ENCODE measurements at regions not wholly inside any gene's neighbourhood (a gene's known extent, or its start where the extent isn't known, plus 50 kb on each side); places are given as distances from the start of the nearest gene placed in this dataset.
"Not testable (repeated sequence)": the region's sequence is repeated elsewhere in the genome, so short reads cannot be mapped to it uniquely, and the experiment has no call there.

GRCh38 chrX:1700757-1701156 lies 85.9 kb downstream of the ASMT start:
- DNase-seq (no peak), ATAC-seq (no peak)
- intact Hi-C loops (cut with micrococcal nuclease), result no loop called here
- Mint-ChIP-seq H3K36me3 (peaks cover 7% of the 10 kb centered on the region), H3K4me1 (no peaks in the 10 kb centered on the region), H3K9me3 (peaks cover 6 to 7% of the 10 kb centered on the region in 2 donors), H3K27ac (no peak overlapping the region), H3K27me3 (ENCODE audit: low read depth in 2 of 2) (no peaks in the 10 kb centered on the region), H3K4me3 (no peak overlapping the region)
- H3K27me3 ChIP-seq (ENCODE audit: control insufficient read depth, insufficient read depth, low read length), result no peaks in the 10 kb centered on the region
- no peaks in the 10 kb centered on the region for H3K4me1 ChIP-seq (ENCODE audit: control insufficient read depth, insufficient read depth, low read length)
- 85% methylated on average over 11 of the region's 11 CpGs for WGBS (ENCODE audit: insufficient coverage)
- no peaks in the 10 kb centered on the region for H3K9me3 ChIP-seq (ENCODE audit: control insufficient read depth, insufficient read depth, low read length)
- H3K36me3 ChIP-seq (ENCODE audit: control insufficient read depth, insufficient read depth, low read length), result peaks cover 4% of the 10 kb centered on the region
- no peak overlapping the region for H3K4me3 ChIP-seq (ENCODE audit: low read length)
- TF ChIP-seq CTCF (IDR thresholded peaks at IDR 0.05), result no peak
- no peak overlapping the region for H3K27ac ChIP-seq (ENCODE audit: low read length)

DNA sequence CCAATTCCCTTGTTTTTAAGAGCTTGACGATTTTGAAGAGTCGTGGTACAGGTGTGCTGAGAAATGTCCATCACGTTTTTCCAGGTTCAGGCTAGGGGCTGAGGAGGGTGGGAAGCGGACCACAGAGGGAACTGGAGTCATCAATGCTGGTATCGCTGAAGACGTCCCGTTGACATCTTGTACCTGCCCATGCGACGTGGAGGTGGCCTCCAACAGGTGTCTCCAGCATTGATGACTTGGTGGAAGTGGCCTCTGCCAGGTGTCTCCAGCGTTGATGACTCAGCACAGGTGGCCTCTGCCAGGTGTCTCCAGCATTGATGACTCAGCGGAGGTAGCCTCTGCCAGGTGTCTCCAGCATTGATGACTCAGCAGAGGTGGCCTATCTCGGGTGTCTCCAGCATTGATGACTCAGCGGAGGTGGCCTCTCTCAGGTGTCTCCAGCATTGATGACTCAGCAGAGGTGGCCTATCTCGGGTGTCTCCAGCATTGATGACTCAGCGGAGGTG lies 86.6 kb downstream of the ASMT start:
- H3K36me3 Mint-ChIP-seq; ATAC-seq; H3K4me3 Mint-ChIP-seq; H3K9me3 ChIP-seq (ENCODE audit: control insufficient read depth, insufficient read depth, low read length); H3K4me3 ChIP-seq (ENCODE audit: low read length); H3K27me3 Mint-ChIP-seq (ENCODE audit: low read depth in 2 of 2); H3K9me3 Mint-ChIP-seq; intact Hi-C loops (cut with micrococcal nuclease); H3K27me3 ChIP-seq (ENCODE audit: control insufficient read depth, insufficient read depth, low read length); H3K4me1 Mint-ChIP-seq; H3K27ac Mint-ChIP-seq; H3K27ac ChIP-seq (ENCODE audit: low read length); H3K4me1 ChIP-seq (ENCODE audit: control insufficient read depth, insufficient read depth, low read length); H3K36me3 ChIP-seq (ENCODE audit: control insufficient read depth, insufficient read depth, low read length); DNase-seq: not testable (repeated sequence)
- WGBS (ENCODE audit: insufficient coverage), result 85% methylated on average over 10 of the region's 15 CpGs

- H3K27ac Mint-ChIP-seq; H3K9me3 ChIP-seq (ENCODE audit: control insufficient read depth, insufficient read depth, low read length); H3K36me3 ChIP-seq (ENCODE audit: control insufficient read depth, insufficient read depth, low read length); H3K4me1 Mint-ChIP-seq; H3K4me1 ChIP-seq (ENCODE audit: control insufficient read depth, insufficient read depth, low read length); ATAC-seq; H3K9me3 Mint-ChIP-seq; H3K4me3 Mint-ChIP-seq; H3K4me3 ChIP-seq (ENCODE audit: low read length); intact Hi-C loops (cut with micrococcal nuclease); H3K27ac ChIP-seq (ENCODE audit: low read length); H3K27me3 ChIP-seq (ENCODE audit: control insufficient read depth, insufficient read depth, low read length); DNase-seq; H3K36me3 Mint-ChIP-seq; H3K27me3 Mint-ChIP-seq (ENCODE audit: low read depth in 2 of 2): not testable (repeated sequence)
- WGBS (ENCODE audit: insufficient coverage), result 100% methylated on average over 1 of the region's 12 CpGs
These were observed 87.3 kb downstream of the ASMT start for GRCh38 chrX:1702142-1702541.

DNA sequence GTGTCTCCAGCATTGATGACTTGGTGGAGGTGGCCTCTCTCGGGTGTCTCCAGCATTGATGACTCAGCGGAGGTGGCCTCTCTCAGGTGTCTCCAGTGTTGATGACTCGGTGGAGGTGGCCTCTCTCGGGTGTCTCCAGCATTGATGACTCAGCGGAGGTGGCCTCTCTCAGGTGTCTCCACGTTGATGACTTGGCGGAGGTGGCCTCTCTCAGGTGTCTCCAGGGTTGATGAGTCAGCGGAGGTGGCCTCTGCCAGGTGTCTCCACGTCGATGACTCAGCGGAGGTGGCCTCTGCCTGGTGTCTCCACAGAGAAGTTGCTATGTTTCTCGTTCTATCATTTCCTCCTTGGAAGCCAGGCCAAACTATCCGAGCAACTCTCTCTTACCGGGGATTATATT lies 87.7 kb downstream of the ASMT start:
- H3K4me3 ChIP-seq (ENCODE audit: low read length); H3K36me3 Mint-ChIP-seq; H3K27me3 Mint-ChIP-seq (ENCODE audit: low read depth in 2 of 2); H3K4me3 Mint-ChIP-seq; H3K27ac Mint-ChIP-seq; H3K4me1 Mint-ChIP-seq; H3K9me3 ChIP-seq (ENCODE audit: control insufficient read depth, insufficient read depth, low read length); H3K27ac ChIP-seq (ENCODE audit: low read length); H3K9me3 Mint-ChIP-seq; DNase-seq; H3K36me3 ChIP-seq (ENCODE audit: control insufficient read depth, insufficient read depth, low read length); H3K27me3 ChIP-seq (ENCODE audit: control insufficient read depth, insufficient read depth, low read length); ATAC-seq; intact Hi-C loops (cut with micrococcal nuclease); H3K4me1 ChIP-seq (ENCODE audit: control insufficient read depth, insufficient read depth, low read length): not testable (repeated sequence)
- 88% methylated on average over 14 of the region's 14 CpGs for WGBS (ENCODE audit: insufficient coverage)

DNA sequence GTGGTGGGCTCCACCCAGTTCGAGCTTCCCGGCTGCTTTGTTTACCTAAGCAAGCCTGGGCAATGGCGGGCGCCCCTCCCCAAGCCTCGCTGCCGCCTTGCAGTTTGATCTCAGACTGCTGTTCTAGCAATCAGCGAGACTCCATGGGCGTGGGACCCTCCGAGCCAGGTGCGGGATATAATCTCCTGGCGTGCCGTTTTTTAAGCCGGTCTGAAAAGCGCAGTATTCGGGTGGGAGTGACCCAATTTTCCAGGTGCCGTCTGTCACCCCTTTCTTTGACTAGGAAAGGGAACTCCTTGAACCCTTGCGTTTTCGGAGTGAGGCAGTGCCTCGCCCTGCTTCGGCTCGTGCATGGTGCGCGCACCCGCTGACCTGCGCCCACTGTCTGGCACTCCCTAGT lies 94.4 kb downstream of the ASMT start:
- H3K9me3 Mint-ChIP-seq; H3K9me3 ChIP-seq (ENCODE audit: control insufficient read depth, insufficient read depth, low read length); H3K27ac ChIP-seq (ENCODE audit: low read length); H3K4me3 ChIP-seq (ENCODE audit: low read length); H3K4me1 ChIP-seq (ENCODE audit: control insufficient read depth, insufficient read depth, low read length); H3K36me3 Mint-ChIP-seq; ATAC-seq; DNase-seq; H3K27me3 ChIP-seq (ENCODE audit: control insufficient read depth, insufficient read depth, low read length); H3K36me3 ChIP-seq (ENCODE audit: control insufficient read depth, insufficient read depth, low read length); H3K4me3 Mint-ChIP-seq; H3K4me1 Mint-ChIP-seq; intact Hi-C loops (cut with micrococcal nuclease); H3K27ac Mint-ChIP-seq; H3K27me3 Mint-ChIP-seq (ENCODE audit: low read depth in 2 of 2): not testable (repeated sequence)
- WGBS (ENCODE audit: insufficient coverage), result 97% methylated on average over 22 of the region's 25 CpGs
